GM19240 (cell line): ENCODE measurements at regions not wholly inside any gene's neighbourhood (a gene's known extent, or its start where the extent isn't known, plus 50 kb on each side); places are given as distances from the start of the nearest gene placed in this dataset.

Experiments used
- DNase-seq: peaks from one replicate; pipeline ENCODE4 v3.0.0; 2011; ENCODE audit warnings: low spot score; ENCODE audit not compliant: insufficient read length

- no peak for DNase-seq
Measured at GRCh38 chr12:45549337-45549902, 180.1 kb upstream of the ARID2 start.

- no peak for DNase-seq
Measured at GRCh38 chr12:45553204-45553603, 176.3 kb upstream of the ARID2 start.

- no peak for DNase-seq
Measured at GRCh38 chr12:45557016-45557415, 172.5 kb upstream of the ARID2 start.

- DNase-seq, result no peak
Measured at GRCh38 chr12:45558353-45558752, 171.2 kb upstream of the ARID2 start.

GRCh38 chr12:45559537-45559936 lies 170.0 kb upstream of the ARID2 start:
- no peak for DNase-seq

- no peak for DNase-seq
Measured at GRCh38 chr12:45560689-45561088, 168.8 kb upstream of the ARID2 start.

- no peak for DNase-seq
Measured at GRCh38 chr12:45561488-45561887, 168.0 kb upstream of the ARID2 start.

GRCh38 chr12:45565590-45565989 lies 163.9 kb upstream of the ARID2 start:
- no peak for DNase-seq

- no peak for DNase-seq
Measured at GRCh38 chr12:45566257-45566656, 163.2 kb upstream of the ARID2 start.

GRCh38 chr12:45568808-45569207 lies 160.7 kb upstream of the ARID2 start:
- no peak for DNase-seq

- no peak for DNase-seq
Measured at GRCh38 chr12:45570501-45570900, 159.0 kb upstream of the ARID2 start.

GRCh38 chr12:45572114-45572513 lies 157.4 kb upstream of the ARID2 start:
- DNase-seq, result no peak

GRCh38 chr12:45575417-45575816 lies 154.1 kb upstream of the ARID2 start:
- no peak for DNase-seq

GRCh38 chr12:45575823-45576475 lies 153.6 kb upstream of the ARID2 start:
- no peak for DNase-seq

- DNase-seq, result no peak
Measured at GRCh38 chr12:45577844-45578399, 151.6 kb upstream of the ARID2 start.

GRCh38 chr12:45580356-45580969 lies 149.0 kb upstream of the ARID2 start:
- DNase-seq, result no peak

- no peak for DNase-seq
Measured at GRCh38 chr12:45581112-45581511, 148.4 kb upstream of the ARID2 start.

- DNase-seq, result no peak
Measured at GRCh38 chr12:45582536-45582935, 147.0 kb upstream of the ARID2 start.

- no peak for DNase-seq
Measured at GRCh38 chr12:45582986-45583659, 146.4 kb upstream of the ARID2 start.

GRCh38 chr12:45584336-45584735 lies 145.2 kb upstream of the ARID2 start:
- DNase-seq, result no peak

GRCh38 chr12:45585522-45586230 lies 143.8 kb upstream of the ARID2 start:
- DNase-seq, result no peak

- no peak for DNase-seq
Measured at GRCh38 chr12:45586486-45586885, 143.0 kb upstream of the ARID2 start.
